RWPE2 (cell line): ENCODE measurements at regions not wholly inside any gene's neighbourhood (a gene's known extent, or its start where the extent isn't known, plus 50 kb on each side); places are given as distances from the start of the nearest gene placed in this dataset.

Source experiments
- ATAC-seq: fragments of 200-7000 bp; cut with Tn5 transposase; 3 replicates; pipeline ENCODE4 v1.9.1; 2021; ENCODE audit warnings: low read depth
- DNase-seq: peaks from one replicate; pipeline ENCODE4 v3.0.0-alpha.2; 2020; ENCODE audit warnings: low spot score
- H3K27ac ChIP-seq: fragments of 450-650 bp; 2 replicates; pipeline ENCODE4 v1.5.1; 2017; ENCODE audit warnings: mild to moderate bottlenecking; ENCODE audit not compliant: poor library complexity, severe bottlenecking
- H3K27me3 ChIP-seq: fragments of 250-450 bp; sonication (Bioruptor Pico); 2 replicates; pipeline ENCODE4 v1.5.1; 2021; ENCODE audit warnings: mild to moderate bottlenecking, moderate library complexity; ENCODE audit not compliant: insufficient read depth, poor library complexity, severe bottlenecking
- H3K36me3 ChIP-seq: fragments of 250-450 bp; sonication (Bioruptor Pico); 2 replicates; pipeline ENCODE4 v1.5.1; 2020; ENCODE audit warnings: low read depth, mild to moderate bottlenecking, moderate library complexity
- H3K4me1 ChIP-seq: fragments of 250-450 bp; sonication (Bioruptor Pico); 2 replicates; pipeline ENCODE4 v1.5.1; 2021; ENCODE audit warnings: mild to moderate bottlenecking, moderate library complexity; ENCODE audit not compliant: insufficient read depth, poor library complexity, severe bottlenecking
- H3K4me3 ChIP-seq: fragments of 250-450 bp; sonication (Bioruptor Pico); 2 replicates; pipeline ENCODE4 v1.5.1; 2021; ENCODE audit warnings: mild to moderate bottlenecking, moderate library complexity; ENCODE audit not compliant: severe bottlenecking
- H3K9me3 ChIP-seq: fragments of 250-450 bp; sonication (Bioruptor Pico); 2 replicates; pipeline ENCODE4 v1.5.1; 2021; ENCODE audit warnings: mild to moderate bottlenecking, moderate library complexity; ENCODE audit not compliant: severe bottlenecking
- CTCF ChIP-seq: fragments of 450-650 bp; IDR thresholded peaks from one replicate; pipeline ENCODE4 v1.5.1; 2017; ENCODE audit warnings: mild to moderate bottlenecking, moderate library complexity; ENCODE audit not compliant: poor library complexity, severe bottlenecking

DNA sequence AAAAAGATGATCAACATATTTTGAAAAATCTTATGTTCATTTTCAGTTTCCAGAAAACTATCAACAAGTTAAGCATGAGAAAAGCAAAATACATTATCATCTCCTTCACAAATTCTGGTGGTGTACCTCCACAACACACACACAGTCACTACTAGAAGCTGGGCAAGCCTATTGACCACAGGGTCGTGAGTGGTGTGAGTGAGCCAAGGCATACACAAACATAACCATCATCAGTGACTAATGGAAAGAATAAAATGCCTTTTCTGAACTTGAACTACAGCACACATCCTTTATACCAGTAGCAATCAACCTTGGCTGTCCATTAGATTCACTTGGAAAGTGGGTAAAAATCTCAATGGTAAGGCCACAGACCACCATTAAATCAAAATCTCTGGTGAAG lies 180.2 kb downstream of the FAM47B start:
- no peaks in the 10 kb centered on the region for H3K4me1 ChIP-seq
- H3K36me3 ChIP-seq = no peaks in the 10 kb centered on the region
- ATAC-seq = no peak
- DNase-seq = no peak
- H3K27me3 ChIP-seq = no peaks in the 10 kb centered on the region
- H3K27ac ChIP-seq = no peak overlapping the region
- TF ChIP-seq CTCF = no peak
- H3K9me3 ChIP-seq = no peaks in the 10 kb centered on the region
- H3K4me3 ChIP-seq = no peak overlapping the region

DNA sequence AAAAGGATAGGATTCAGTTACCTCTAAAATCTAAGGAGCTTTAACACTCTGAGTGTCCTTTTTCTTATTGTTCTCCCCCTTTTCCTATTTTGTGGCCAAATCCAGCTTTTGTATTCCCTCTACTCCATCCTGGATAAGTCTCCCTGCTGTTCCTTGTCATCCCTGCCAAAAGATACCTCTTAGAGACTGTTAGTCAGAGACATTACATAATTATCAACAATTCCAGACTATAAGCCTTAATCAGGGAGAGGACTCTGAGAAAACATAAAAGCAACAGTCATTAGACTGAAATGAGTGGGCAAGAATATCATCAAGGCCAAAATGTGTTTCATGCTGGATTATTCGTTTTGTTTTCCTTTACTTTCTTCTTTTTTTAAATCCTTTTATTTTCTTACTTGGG lies 206.9 kb downstream of the FAM47B start:
- no peaks in the 10 kb centered on the region for H3K4me1 ChIP-seq
- DNase-seq (no peak), ATAC-seq (no peak)
- H3K4me3 ChIP-seq = no peak overlapping the region
- no peak overlapping the region for H3K27ac ChIP-seq
- H3K36me3 ChIP-seq = no peaks in the 10 kb centered on the region
- no peaks in the 10 kb centered on the region for H3K9me3 ChIP-seq
- H3K27me3 ChIP-seq = no peaks in the 10 kb centered on the region
- no peak for TF ChIP-seq CTCF

DNA sequence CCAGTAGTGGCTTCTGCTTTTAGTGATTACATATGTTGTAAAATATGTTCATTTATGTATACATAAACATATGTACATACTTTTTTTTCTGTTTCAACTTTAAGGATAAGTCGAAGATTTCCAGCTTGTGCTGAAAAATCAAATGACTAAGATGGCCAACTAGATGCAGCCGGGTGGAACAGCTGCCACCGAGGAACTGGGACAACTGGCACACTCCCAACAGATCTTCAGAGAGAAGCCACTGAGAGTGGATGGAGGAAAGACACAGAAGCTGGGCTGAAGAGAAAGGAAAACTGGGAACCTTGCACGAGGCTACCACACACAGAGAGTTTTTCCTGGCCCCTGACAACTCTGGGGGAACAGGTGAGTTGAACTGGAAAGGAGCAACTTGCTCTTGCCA lies 207.5 kb downstream of the FAM47B start:
- H3K27me3 ChIP-seq = no peaks in the 10 kb centered on the region
- H3K4me3 ChIP-seq = no peak overlapping the region
- H3K27ac ChIP-seq = no peak overlapping the region
- TF ChIP-seq CTCF = no peak
- no peaks in the 10 kb centered on the region for H3K36me3 ChIP-seq
- DNase-seq = no peak
- no peaks in the 10 kb centered on the region for H3K9me3 ChIP-seq
- H3K4me1 ChIP-seq = no peaks in the 10 kb centered on the region
- ATAC-seq = no peak

GRCh38 chrX:35150642-35151239 lies 208.1 kb downstream of the FAM47B start:
- DNase-seq (no peak), ATAC-seq (no peak)
- Histone ChIP-seq H3K4me3 (no peak overlapping the region), H3K27me3 (no peaks in the 10 kb centered on the region), H3K27ac (no peak overlapping the region), H3K36me3 (no peaks in the 10 kb centered on the region), H3K4me1 (no peaks in the 10 kb centered on the region), H3K9me3 (no peaks in the 10 kb centered on the region)
- no peak for TF ChIP-seq CTCF

DNA sequence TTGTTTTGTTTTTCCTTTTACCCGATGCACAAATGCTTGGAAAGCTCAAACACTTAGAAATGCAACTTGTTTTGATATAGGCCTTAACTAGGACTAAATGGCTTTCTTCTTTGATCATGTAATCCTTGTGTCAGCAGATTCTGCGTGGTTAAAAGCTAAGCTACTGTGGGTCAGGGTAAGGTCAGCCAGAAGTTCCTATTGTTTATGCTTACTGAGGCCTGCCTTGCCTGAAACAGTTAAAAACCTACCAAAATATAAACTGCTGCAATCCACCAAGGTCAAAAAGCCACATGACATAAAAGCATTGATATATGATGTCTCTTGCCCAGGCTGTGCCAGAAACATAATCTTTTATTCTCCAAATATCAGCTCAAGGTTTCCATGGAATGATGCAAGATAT lies 223.4 kb downstream of the FAM47B start:
- Histone ChIP-seq H3K27ac (no peak overlapping the region), H3K4me1 (no peaks in the 10 kb centered on the region), H3K36me3 (no peaks in the 10 kb centered on the region), H3K9me3 (no peaks in the 10 kb centered on the region), H3K4me3 (no peak overlapping the region), H3K27me3 (no peaks in the 10 kb centered on the region)
- TF ChIP-seq CTCF = no peak
- ATAC-seq (no peak), DNase-seq (no peak)
